GM21423 (cell line): ENCODE measurements at regions not wholly inside any gene's neighbourhood (a gene's known extent, or its start where the extent isn't known, plus 50 kb on each side); places are given as distances from the start of the nearest gene placed in this dataset.
"Not testable (repeated sequence)": the region's sequence is repeated elsewhere in the genome, so short reads cannot be mapped to it uniquely, and the experiment has no call there.

ENCODE experiments used
- ATAC-seq: cut with Tn5 transposase; IDR thresholded peaks from one replicate; pipeline ENCODE4 v1.9.1; 2021; ENCODE audit warnings: mild to moderate bottlenecking, moderate library complexity; ENCODE audit not compliant: unreplicated experiment

GRCh38 chr7:48992816-48993215 is 68.5 kb downstream of the CDC14C start:
- ATAC-seq = no peak

- peak; percentile 94 for ATAC-seq
Measured at GRCh38 chr7:49001610-49002033, 77.3 kb downstream of the CDC14C start.

- no peak for ATAC-seq
Measured at GRCh38 chr7:49010717-49011116, 86.4 kb downstream of the CDC14C start.

- no peak for ATAC-seq
Measured at GRCh38 chr7:49014870-49015269, 90.5 kb downstream of the CDC14C start.

GRCh38 chr7:49020145-49020544 is 95.8 kb downstream of the CDC14C start:
- no peak for ATAC-seq

GRCh38 chr7:49022448-49022847 is 98.1 kb downstream of the CDC14C start:
- no peak for ATAC-seq

GRCh38 chr7:49023345-49024328 is 99.3 kb downstream of the CDC14C start:
- no peak for ATAC-seq

- ATAC-seq = no peak
Measured at GRCh38 chr7:49030221-49030620, 105.9 kb downstream of the CDC14C start.

GRCh38 chr7:49033140-49033539 is 108.8 kb downstream of the CDC14C start:
- not testable (repeated sequence) for ATAC-seq

GRCh38 chr7:49037346-49038210 is 113.2 kb downstream of the CDC14C start:
- no peak for ATAC-seq

- no peak for ATAC-seq
Measured at GRCh38 chr7:49038821-49039358, 114.5 kb downstream of the CDC14C start.

GRCh38 chr7:49060743-49061142 is 136.4 kb downstream of the CDC14C start:
- ATAC-seq = no peak

GRCh38 chr7:49074538-49074937 is 150.2 kb downstream of the CDC14C start:
- no peak for ATAC-seq

GRCh38 chr7:49080896-49081475 is 156.6 kb downstream of the CDC14C start:
- no peak for ATAC-seq

- no peak for ATAC-seq
Measured at GRCh38 chr7:49088017-49088416, 163.7 kb downstream of the CDC14C start.

- no peak for ATAC-seq
Measured at GRCh38 chr7:49089717-49090116, 165.4 kb downstream of the CDC14C start.

GRCh38 chr7:49091089-49091488 is 166.7 kb downstream of the CDC14C start:
- no peak for ATAC-seq

GRCh38 chr7:49091519-49091918 is 167.2 kb downstream of the CDC14C start:
- ATAC-seq = no peak

GRCh38 chr7:49093218-49093617 is 168.9 kb downstream of the CDC14C start:
- ATAC-seq = no peak

- no peak for ATAC-seq
Measured at GRCh38 chr7:49094866-49095265, 170.5 kb downstream of the CDC14C start.
